T-helper 1 cell treated with Interleukin-12 subunit alpha and Interleukin-12 subunit beta and Interleukin-4 antibody, amounts not matched to agents 30 μg/mL and 1 μg/mL, for 36 hours (primary cell): ENCODE measurements at regions not wholly inside any gene's neighbourhood (a gene's known extent, or its start where the extent isn't known, plus 50 kb on each side); places are given as distances from the start of the nearest gene placed in this dataset.

Source experiments
- H3K27ac Mint-ChIP-seq: one replicate; pipeline ENCODE4 v1.8.0; 2021; ENCODE audit warnings: mild to moderate bottlenecking, mixed read lengths
- H3K27me3 Mint-ChIP-seq: one replicate; pipeline ENCODE4 v1.8.0; 2021; ENCODE audit warnings: low read depth, mixed read lengths
- H3K36me3 Mint-ChIP-seq: one replicate; pipeline ENCODE4 v1.8.0; 2021; ENCODE audit warnings: low read depth, mixed read lengths
- H3K4me1 Mint-ChIP-seq: one replicate; pipeline ENCODE4 v1.8.0; 2021; ENCODE audit warnings: low read depth, mixed read lengths
- H3K4me3 Mint-ChIP-seq: one replicate; pipeline ENCODE4 v1.8.0; 2021; ENCODE audit warnings: mild to moderate bottlenecking, moderate library complexity, mixed read lengths
- H3K9me3 Mint-ChIP-seq: one replicate; pipeline ENCODE4 v1.8.0; 2021; ENCODE audit warnings: mixed read lengths

DNA sequence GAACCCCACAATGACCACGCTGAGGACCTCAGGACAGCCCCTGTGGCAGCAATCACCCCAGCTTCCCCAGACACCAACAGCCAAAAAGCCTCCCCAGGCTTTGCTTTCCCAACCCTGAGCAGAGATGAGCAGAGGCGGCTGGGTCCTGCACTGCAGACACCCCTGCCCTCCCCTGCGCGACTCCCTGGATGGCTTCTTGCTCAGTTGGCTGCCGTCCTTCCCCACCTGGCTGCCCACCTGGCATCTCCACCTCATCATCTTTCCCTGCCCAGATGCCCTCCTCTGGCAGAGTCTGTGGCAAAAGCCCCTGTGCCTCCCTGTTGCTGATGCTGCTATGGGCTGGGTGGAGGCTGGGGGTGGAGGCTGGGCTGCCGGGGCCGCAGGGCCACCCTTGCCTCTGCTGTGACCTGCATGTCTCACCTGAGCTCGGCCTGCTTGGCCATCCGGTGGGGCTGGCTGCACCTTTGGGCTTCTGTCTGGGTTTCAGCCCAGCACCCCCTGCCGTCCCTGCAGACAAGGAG is 567.7 kb downstream of the TCERG1L start:
- Mint-ChIP-seq H3K27ac (no peak overlapping the region), H3K36me3 (no peaks in the 10 kb centered on the region), H3K9me3 (no peaks in the 10 kb centered on the region)

DNA sequence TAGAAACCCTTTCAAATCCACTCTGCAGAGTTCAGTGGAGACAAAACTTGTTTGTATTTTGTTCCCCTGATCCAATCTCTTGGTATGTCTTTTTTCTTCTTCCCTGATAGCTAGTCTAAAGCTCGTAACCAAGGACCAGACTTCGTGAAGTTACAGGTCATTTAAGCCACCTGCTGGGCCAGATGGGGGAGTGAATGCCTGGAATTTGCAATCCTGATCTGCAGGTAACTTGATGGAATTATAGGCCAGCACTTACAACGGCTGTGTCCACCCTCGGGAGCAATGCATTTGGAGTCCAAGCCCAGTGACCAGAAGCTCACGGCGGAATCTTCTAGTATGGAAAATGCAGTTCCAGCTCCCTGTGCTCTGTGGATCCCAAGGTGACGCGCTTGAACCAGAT is 566.9 kb downstream of the TCERG1L start:
- H3K27ac Mint-ChIP-seq: no peak overlapping the region

More for the DNA sequence above, 567.7 kb downstream of the TCERG1L start:
- Mint-ChIP-seq H3K27me3 (no peaks in the 10 kb centered on the region), H3K4me3 (no peak overlapping the region), H3K4me1 (no peaks in the 10 kb centered on the region)

DNA sequence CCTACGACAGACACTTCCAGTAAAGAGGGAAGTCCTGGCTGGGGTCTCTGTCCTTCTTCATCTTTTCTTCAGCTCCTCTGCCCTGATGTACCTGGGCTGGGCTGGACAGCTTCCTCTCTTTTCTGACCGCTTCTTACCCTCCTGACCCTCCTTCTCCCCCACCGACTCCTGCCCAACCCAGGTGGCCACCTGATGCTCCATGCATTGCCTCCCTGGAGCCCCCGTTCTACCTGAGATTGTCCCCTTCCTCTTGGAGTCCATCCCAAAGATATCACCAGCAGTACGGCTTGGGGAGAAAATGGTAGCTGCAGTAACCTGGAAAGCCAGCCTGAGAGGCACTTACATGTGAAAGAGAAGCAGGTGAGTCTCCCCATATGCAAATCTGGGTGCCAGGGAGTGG is 566.3 kb downstream of the TCERG1L start:
- Mint-ChIP-seq H3K4me1 (no peaks in the 10 kb centered on the region), H3K27ac (no peak overlapping the region), H3K27me3 (no peaks in the 10 kb centered on the region), H3K36me3 (no peaks in the 10 kb centered on the region), H3K4me3 (no peak overlapping the region), H3K9me3 (no peaks in the 10 kb centered on the region)

More for the DNA sequence above, 566.9 kb downstream of the TCERG1L start:
- Mint-ChIP-seq H3K4me3 (no peak overlapping the region), H3K4me1 (no peaks in the 10 kb centered on the region), H3K27me3 (no peaks in the 10 kb centered on the region), H3K36me3 (no peaks in the 10 kb centered on the region), H3K9me3 (no peaks in the 10 kb centered on the region)

DNA sequence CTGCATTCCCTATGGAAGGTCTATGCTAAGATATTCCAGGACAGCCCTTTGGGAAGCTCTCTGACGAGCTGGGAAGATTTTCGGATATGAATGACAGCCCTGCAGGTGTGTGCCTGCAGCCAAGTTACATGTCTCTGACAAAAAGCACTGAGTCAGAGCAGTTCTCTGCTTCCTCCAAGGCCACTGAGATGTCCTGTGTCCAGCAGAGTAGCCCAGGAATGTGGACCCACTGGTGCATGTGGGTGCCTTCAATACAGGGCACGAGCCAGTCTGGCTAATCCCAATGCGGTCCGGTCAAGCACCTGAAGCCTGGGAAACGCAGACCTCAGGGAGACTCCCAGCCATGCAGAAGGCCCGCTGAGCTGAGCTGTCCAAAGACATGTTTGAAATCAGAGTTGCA is 565.7 kb downstream of the TCERG1L start:
- Mint-ChIP-seq H3K27me3 (no peaks in the 10 kb centered on the region), H3K27ac (no peak overlapping the region), H3K4me3 (no peak overlapping the region), H3K9me3 (no peaks in the 10 kb centered on the region), H3K4me1 (no peaks in the 10 kb centered on the region), H3K36me3 (no peaks in the 10 kb centered on the region)

DNA sequence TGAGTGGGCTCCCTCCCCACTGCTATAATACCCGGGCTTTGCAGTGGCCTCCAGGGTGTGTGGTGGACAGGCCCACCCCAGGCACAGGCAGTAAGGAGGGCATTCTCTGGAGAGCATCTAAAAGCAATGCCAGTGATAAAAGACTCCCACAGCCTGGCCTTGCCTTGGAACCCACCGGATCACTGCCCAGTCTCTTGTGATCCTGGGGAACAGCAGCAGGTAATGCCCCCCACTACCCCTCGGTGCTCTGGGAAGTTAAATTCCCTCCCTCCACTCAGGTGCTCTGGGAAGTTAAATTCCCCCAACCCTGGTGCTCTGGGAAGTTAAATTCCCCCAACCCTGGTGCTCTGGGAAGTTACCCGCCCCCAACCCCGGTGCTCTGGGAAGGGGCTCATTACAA is 565.2 kb downstream of the TCERG1L start:
- H3K27ac Mint-ChIP-seq: no peak overlapping the region
- no peaks in the 10 kb centered on the region for H3K27me3 Mint-ChIP-seq
- no peaks in the 10 kb centered on the region for H3K36me3 Mint-ChIP-seq
- H3K4me3 Mint-ChIP-seq: no peak overlapping the region
- no peaks in the 10 kb centered on the region for H3K4me1 Mint-ChIP-seq
- H3K9me3 Mint-ChIP-seq: no peaks in the 10 kb centered on the region

DNA sequence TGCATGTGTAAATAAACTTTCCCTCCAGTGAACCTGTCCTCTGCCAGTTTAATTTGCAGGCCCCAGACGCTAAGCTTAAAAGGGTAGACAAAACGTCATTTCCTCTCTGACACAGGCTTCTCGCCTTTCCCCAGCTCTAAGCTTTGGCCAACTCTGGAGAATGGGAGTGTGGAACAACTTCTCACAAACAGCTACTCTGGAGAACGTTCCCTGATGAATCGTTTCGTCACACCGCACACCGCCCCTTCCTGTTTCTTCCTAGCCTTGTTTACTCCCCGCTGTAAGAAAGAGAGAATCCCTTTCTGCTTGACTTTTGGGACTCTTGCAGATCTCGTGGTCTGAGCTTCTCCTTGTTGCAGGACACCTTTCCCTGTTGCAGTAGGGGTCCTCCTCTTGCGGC is 564.2 kb downstream of the TCERG1L start:
- H3K36me3 Mint-ChIP-seq: no peaks in the 10 kb centered on the region
- no peak overlapping the region for H3K4me3 Mint-ChIP-seq
- H3K27ac Mint-ChIP-seq: no peak overlapping the region
- no peaks in the 10 kb centered on the region for H3K27me3 Mint-ChIP-seq
- no peaks in the 10 kb centered on the region for H3K9me3 Mint-ChIP-seq
- H3K4me1 Mint-ChIP-seq: no peaks in the 10 kb centered on the region

DNA sequence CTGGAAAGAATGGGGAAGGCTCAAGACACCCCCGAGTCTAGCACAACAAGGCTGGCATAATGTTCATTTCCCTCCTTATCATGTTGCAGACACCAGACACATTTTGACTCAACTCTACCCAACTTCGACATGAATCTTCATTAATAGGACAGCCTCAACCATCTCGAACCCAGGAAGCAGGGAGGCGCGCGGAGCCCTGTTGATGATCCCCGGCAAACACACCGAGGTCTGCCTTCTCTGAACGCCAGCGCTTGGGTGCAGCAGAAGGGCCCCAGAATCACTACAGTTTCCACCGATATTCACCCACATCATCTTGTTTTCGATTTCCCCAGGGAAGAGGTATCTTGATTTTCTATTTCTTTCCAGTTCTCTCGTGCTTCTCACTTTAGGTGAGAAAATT is 563.6 kb downstream of the TCERG1L start:
- no peak overlapping the region for H3K27ac Mint-ChIP-seq
- no peak overlapping the region for H3K4me3 Mint-ChIP-seq
- no peaks in the 10 kb centered on the region for H3K36me3 Mint-ChIP-seq
- H3K27me3 Mint-ChIP-seq: no peaks in the 10 kb centered on the region
- no peaks in the 10 kb centered on the region for H3K9me3 Mint-ChIP-seq
- no peaks in the 10 kb centered on the region for H3K4me1 Mint-ChIP-seq

DNA sequence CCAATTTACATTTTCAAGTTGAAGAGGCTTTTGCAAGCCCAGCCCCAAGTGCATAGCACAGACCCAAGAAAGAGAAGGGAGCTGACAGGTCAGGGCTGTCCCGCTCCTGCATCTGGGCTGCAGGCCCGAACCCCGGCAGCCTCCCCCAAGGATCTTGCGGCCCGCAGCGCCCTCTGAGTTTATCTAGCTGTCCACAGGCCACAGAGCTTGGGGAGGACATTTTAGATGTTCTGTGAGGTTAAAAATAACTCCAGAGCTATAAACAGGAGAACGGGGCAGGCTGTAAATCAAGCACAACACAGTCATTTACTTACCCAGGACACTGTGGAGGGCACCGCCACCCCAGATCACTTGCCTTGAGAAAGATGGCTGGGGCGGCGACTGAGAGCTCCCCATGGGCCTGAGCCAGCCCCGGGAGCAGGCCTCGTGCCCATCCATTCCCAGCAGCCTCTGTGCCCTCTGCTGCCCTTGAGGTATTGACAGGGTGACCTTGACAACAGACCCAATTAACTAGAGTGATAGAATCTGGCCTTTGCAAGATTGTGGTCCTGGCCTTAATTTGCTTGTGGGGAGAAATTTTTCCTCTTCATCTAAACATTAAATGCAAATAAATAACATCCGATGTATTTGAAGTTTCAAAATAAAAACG is 563.0 kb downstream of the TCERG1L start:
- Mint-ChIP-seq H3K4me3 (no peak overlapping the region), H3K27ac (no peak overlapping the region), H3K27me3 (no peaks in the 10 kb centered on the region), H3K9me3 (no peaks in the 10 kb centered on the region), H3K4me1 (no peaks in the 10 kb centered on the region), H3K36me3 (no peaks in the 10 kb centered on the region)

DNA sequence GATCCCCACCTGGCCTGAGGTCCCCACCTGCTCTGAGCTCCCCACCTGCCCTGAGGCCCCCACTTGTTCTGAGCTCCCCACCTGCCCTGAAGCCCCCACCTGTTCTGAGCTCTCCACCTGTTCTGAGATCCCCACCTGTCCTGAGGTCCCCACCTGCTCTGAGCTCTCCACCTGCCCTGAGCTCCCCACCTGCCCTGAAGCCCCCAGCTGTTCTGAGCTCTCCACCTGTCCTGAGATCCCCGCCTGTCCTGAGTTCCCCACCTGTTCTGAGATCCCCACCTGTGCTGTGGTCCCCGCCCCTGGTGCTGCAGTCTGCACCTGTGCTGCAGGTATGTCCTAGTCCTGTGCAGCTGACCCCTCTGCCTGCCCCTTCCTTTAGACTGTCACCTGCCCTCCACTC is 561.6 kb downstream of the TCERG1L start:
- H3K36me3 Mint-ChIP-seq: no peaks in the 10 kb centered on the region
- no peaks in the 10 kb centered on the region for H3K9me3 Mint-ChIP-seq
- H3K27ac Mint-ChIP-seq: no peak overlapping the region
- no peaks in the 10 kb centered on the region for H3K4me1 Mint-ChIP-seq
- no peaks in the 10 kb centered on the region for H3K27me3 Mint-ChIP-seq
- no peak overlapping the region for H3K4me3 Mint-ChIP-seq

DNA sequence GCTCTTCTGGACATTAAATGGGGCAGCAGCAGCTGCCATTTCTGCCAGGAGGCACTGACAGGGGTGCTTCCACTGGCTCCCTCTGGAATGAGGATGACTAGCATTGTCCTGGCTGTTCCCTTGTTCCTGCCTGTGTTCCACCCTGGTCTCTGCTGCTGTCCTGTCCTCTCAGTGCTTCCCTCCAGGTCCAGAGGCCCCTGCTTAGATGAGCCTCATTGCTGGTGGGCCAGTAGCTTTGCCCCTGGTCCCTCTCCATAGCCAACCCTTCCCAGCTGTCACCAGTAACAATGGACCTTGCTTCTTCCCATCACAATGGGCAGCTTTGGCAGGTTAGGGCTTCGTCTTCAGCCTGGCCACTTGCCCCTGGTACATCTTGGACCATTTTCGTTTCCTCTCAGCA is 561.1 kb downstream of the TCERG1L start:
- H3K4me1 Mint-ChIP-seq: no peaks in the 10 kb centered on the region
- peaks cover 3% of the 10 kb centered on the region for H3K9me3 Mint-ChIP-seq
- H3K4me3 Mint-ChIP-seq: no peak overlapping the region
- H3K27me3 Mint-ChIP-seq: no peaks in the 10 kb centered on the region
- no peaks in the 10 kb centered on the region for H3K36me3 Mint-ChIP-seq
- H3K27ac Mint-ChIP-seq: no peak overlapping the region

DNA sequence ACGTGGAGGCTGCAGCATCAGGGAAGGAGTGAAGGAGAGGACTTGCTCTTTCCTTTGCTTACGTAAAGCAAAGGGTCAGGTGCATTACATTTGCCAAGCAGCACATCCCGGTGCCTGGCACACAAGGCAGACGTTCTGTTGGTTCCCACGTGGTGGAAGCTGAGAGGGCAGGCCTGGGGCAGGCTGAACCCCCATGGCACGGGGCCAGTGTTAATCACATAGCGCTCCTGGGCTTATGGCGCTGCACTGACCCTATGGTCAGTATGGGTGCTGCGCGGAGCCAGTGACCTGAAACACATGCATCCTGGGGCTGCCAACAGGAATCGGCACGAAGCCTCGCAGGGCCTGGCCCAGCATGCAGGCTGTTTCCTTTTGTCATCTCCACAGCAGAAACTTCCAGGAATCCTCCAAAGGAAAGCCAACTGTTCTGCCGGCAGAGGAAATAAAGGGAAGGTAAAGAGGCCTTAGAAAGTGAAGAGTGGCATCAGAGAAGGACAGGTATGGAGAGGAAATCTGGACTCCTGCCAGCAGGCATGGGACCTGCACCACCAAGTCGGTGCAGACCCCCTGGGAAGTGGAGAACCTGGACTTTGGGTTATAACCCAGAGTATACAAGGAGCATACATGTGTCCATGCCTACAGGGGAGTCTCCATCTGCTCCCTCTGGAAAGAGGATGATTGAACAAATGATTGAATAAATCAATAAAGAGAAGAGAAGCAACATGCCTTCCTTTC is 560.2 kb downstream of the TCERG1L start:
- H3K36me3 Mint-ChIP-seq: no peaks in the 10 kb centered on the region
- H3K27me3 Mint-ChIP-seq: no peaks in the 10 kb centered on the region
- H3K4me1 Mint-ChIP-seq: no peaks in the 10 kb centered on the region
- H3K4me3 Mint-ChIP-seq: no peak overlapping the region
- no peak overlapping the region for H3K27ac Mint-ChIP-seq
- peaks cover 5% of the 10 kb centered on the region for H3K9me3 Mint-ChIP-seq

DNA sequence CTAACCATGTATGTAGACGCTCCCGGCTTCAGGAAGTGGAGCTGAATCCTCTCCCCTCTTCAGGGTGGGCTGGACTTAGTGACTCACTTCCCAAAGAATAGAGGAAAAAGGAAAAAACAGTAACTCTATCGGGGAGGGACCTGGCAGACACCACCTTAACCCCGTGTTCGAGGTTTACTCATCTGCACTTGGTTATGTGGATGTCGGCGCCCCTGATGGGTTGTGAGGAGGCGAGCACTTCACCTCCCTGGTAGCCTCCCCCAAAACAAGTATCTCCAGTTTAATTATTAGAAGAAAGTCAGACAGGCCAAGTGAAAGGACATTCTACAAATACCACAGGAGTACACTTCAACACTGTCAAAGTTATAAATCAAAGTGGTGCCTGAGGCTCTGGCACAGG is 559.7 kb downstream of the TCERG1L start:
- no peaks in the 10 kb centered on the region for H3K36me3 Mint-ChIP-seq
- no peak overlapping the region for H3K4me3 Mint-ChIP-seq
- no peak overlapping the region for H3K27ac Mint-ChIP-seq

DNA sequence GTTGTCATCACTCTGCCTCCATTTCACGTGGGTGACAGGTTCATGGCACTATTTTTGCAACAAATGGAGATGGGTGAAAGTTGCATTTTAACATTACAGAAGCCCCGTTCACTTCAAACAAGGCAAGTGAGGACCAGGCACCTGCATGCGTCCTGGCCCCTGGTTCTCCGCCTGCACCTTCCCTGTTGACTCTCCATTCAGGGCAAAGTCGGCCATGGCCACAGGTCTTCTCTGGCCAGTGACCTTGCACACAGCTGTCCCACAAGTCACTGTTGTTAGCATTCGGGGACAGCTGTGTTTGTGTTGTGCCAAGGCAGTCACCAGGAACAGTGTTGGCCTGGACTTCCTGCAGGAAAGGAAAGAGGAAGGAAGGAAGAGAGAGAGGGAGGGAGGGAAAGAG is 554.9 kb downstream of the TCERG1L start:
- Mint-ChIP-seq H3K27ac (no peak overlapping the region), H3K9me3 (peaks cover 5% of the 10 kb centered on the region), H3K27me3 (no peaks in the 10 kb centered on the region)

More for the DNA sequence above, 559.7 kb downstream of the TCERG1L start:
- Mint-ChIP-seq H3K4me1 (no peaks in the 10 kb centered on the region), H3K27me3 (no peaks in the 10 kb centered on the region), H3K9me3 (peaks cover 5% of the 10 kb centered on the region)

DNA sequence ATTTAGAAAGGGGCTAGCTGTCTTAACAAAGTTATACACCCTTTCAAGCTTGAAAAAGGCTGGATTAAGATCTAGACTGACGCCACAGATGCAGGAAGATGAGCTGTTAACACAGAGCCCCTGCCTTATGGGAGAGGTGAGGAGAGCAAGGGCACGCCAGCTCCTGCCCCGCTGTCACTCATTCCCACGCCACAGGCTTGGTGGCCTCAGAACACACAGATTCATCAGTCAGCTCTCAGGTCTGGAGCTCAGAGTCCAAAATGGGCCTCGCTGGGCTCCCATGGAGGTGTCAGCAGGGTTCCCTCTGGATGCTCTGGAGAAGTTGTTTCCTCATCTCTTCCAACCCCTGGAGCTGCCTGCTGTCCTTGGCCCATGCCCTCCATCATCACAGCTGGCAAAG is 554.2 kb downstream of the TCERG1L start:
- Mint-ChIP-seq H3K36me3 (no peaks in the 10 kb centered on the region), H3K4me1 (no peaks in the 10 kb centered on the region), H3K27ac (no peak overlapping the region), H3K4me3 (no peak overlapping the region), H3K9me3 (peaks cover 5% of the 10 kb centered on the region), H3K27me3 (no peaks in the 10 kb centered on the region)

More for the DNA sequence above, 554.9 kb downstream of the TCERG1L start:
- no peaks in the 10 kb centered on the region for H3K36me3 Mint-ChIP-seq
- H3K4me3 Mint-ChIP-seq: no peak overlapping the region
- H3K4me1 Mint-ChIP-seq: no peaks in the 10 kb centered on the region

DNA sequence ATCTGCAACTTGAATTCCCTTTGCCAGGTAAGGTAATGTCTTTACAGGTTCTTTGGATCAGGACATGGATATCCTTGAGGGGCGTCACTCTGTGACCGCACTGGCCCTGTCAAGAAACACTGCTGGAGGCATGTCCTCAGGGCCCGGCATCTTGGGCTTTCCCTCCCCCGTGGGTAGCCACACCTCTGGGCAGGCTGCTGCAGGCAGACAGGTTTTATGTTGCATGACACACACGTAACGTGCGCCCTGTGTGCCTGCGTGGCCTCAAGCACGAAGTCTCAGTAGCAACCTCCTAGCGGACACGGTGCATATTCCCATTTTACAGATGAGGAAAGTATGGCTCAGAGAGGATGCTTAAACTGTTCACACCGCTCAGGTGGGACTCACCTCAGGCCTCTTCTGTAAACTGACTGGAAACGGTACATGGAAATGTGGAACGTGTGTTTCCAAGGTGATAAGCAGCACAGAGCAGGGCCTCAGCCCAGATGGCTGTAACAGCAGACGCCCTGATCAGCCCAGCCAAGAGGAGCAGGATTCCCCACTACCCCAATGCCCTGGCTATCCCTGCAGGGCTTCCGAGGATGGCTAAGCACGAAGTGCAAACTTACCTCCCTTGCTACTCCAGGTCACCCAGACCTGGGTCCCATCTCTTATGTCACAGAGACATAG is 553.6 kb downstream of the TCERG1L start:
- Mint-ChIP-seq H3K4me1 (no peaks in the 10 kb centered on the region), H3K27me3 (no peaks in the 10 kb centered on the region), H3K27ac (no peak overlapping the region), H3K36me3 (no peaks in the 10 kb centered on the region), H3K9me3 (peaks cover 5% of the 10 kb centered on the region), H3K4me3 (no peak overlapping the region)
